Loucy (cell line): ENCODE measurements at regions not wholly inside any gene's neighbourhood (a gene's known extent, or its start where the extent isn't known, plus 50 kb on each side); places are given as distances from the start of the nearest gene placed in this dataset.

Experiments
- CTCF ChIP-seq: fragments of 200-600 bp; sonication (generic); conservative IDR thresholded peaks from 2 replicates; pipeline ENCODE4 v1.5.1; 2014; ENCODE audit warnings: mild to moderate bottlenecking, antibody characterized with exemption, low read length
- EZH2phosphoT487 ChIP-seq: fragments of 200-600 bp; IDR thresholded peaks from 2 replicates; pipeline ENCODE4 v1.6.1; 2018; ENCODE audit warnings: antibody characterized with exemption, mild to moderate bottlenecking, moderate library complexity, borderline replicate concordance

DNA sequence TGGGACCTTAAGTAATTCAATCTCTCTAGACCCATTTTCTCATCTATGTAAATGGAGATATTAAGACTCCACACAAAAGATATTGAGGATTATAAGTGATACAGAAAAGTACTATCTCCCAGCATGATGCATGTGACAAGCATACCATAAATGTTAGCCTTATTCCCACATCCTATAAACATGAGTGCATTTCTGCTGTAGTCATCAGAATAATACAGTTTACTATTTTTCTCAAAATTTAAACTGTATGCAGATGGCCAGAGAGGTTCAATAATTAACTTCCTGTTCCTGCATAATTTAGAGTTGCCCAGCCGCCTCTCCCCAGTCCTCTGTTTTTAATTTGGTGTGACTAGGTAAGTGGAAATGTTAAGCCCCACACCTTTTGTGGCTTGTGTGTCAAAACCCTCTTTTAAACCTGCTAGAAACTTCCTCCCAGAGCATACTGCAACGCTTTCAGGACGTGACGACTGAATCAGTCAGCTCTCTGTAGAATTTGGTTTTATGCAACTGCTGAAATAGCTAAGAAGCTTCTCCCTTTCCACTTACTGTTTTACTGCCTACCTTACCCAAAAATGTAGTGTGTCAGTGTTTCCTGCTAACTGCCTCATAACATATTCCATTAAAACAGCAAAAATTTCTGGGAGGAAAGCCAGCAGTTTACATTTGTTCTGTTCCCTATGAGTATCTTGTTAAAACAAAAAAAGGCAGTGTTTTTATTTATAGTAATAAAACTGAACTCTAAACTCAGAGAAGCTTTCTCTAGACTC lies 1037.9 kb downstream of the EPHA3 start:
- no peak for TF ChIP-seq CTCF
- TF ChIP-seq EZH2phosphoT487, result no peak
